ENCODE measurements at regions not wholly inside any gene's neighbourhood (a gene's known extent, or its start where the extent isn't known, plus 50 kb on each side); places are given as distances from the start of the nearest gene placed in this dataset.

DNA sequence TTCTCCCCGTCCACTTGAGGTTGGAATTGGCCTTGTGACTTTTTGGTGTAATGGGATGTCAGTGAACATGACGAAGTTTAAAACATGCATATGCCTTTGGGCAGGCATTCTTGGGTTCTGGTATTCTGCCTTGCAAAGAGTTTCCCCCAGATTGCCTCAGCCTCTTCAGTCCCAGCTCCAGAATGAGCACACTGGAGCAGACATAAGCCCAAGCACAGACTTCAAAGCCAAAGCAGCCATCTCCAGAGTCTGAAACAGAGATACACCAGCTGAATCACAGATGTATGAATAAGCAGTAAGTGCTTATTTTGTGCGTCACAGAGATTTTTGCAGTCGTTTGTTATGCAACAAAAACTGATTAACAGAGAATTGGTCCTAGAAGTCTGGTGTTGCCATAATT lies 546.0 kb downstream of the FRK start:
- ATAC-seq (no peak), FAIRE-seq (no peak), DNase-seq (ENCODE audit: low read depth, low spot score) (no peak)
- no peaks in the 10 kb centered on the region for H3K79me2 ChIP-seq (ENCODE audit: control insufficient read depth, insufficient read depth, low read length)
- ChIA-PET POLR2A (no interaction called here), CTCF (no interaction called here), RAD21 (ENCODE audit: unreplicated experiment) (no interaction called here), SMC1A (ENCODE audit: uncharacterized antibody, unreplicated experiment) (interaction anchor here (1.7 kb wide), 1 partner anchor 9 kb away, joined by 5 read pairs; no protein-coding TSS in a partner anchor)
- no peak overlapping the region for H3K4me3 ChIP-seq
- whole genome bisulfite sequencing (ENCODE audit: insufficient coverage, insufficient replicate concordance, low lambda C conversion rate, missing lambda C conversion rate), result 20% methylated on average over 4 of the region's 4 CpGs
- H3K9ac ChIP-seq (ENCODE audit: control insufficient read depth, insufficient read depth, low read length), result no peak overlapping the region
- H4K20me1 ChIP-seq (ENCODE audit: control insufficient read depth, insufficient read depth), result no peaks in the 10 kb centered on the region
- BruUV-seq (replicated peaks), result no TSS peak
- H3K27me3 ChIP-seq (replicated peaks in 1 of 2; ENCODE audit: control insufficient read depth in 2 of 2, insufficient read depth in 2 of 2, low read length in 1 of 2), result no peaks in the 10 kb centered on the region
- H2AFZ ChIP-seq (ENCODE audit: control insufficient read depth, low read depth, low read length), result no peak overlapping the region
- H3K27ac ChIP-seq (ENCODE audit: control insufficient read depth, insufficient read depth), result no peak overlapping the region
- no peak for TF ChIP-seq TCF3 (IDR thresholded peaks at IDR 0.05; ENCODE audit: borderline replicate concordance, insufficient read depth, low read depth, low read length)
- no peak for TF ChIP-seq IKZF2 (IDR thresholded peaks at IDR 0.05)
- TF ChIP-seq, protein P1, sequence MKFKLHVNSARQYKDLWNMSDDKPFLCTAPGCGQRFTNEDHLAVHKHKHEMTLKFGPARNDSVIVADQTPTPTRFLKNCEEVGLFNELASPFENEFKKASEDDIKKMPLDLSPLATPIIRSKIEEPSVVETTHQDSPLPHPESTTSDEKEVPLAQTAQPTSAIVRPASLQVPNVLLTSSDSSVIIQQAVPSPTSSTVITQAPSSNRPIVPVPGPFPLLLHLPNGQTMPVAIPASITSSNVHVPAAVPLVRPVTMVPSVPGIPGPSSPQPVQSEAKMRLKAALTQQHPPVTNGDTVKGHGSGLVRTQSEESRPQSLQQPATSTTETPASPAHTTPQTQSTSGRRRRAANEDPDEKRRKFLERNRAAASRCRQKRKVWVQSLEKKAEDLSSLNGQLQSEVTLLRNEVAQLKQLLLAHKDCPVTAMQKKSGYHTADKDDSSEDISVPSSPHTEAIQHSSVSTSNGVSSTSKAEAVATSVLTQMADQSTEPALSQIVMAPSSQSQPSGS (IDR thresholded peaks at IDR 0.05; ENCODE audit: low read length), result no peak
- no peak for TF ChIP-seq RBBP5 (conservative IDR thresholded peaks at IDR 0.05)
- TF ChIP-seq SMARCA5 (IDR thresholded peaks at IDR 0.05), result no peak
- no peak for TF ChIP-seq MYC (IDR thresholded peaks at IDR 0.05; ENCODE audit: insufficient read depth, insufficient read length, insufficient replicate concordance, low read length, severe bottlenecking)
- TF ChIP-seq HDAC6 (IDR thresholded peaks at IDR 0.05; ENCODE audit: unreplicated experiment), result no peak
- H3K36me3 ChIP-seq (ENCODE audit: control insufficient read depth in 2 of 2, insufficient read depth in 2 of 2, low read length in 1 of 2), result no peaks in the 10 kb centered on the region
- H3K4me2 ChIP-seq (ENCODE audit: control insufficient read depth, insufficient read depth), result no peak overlapping the region
- intact Hi-C loops (cut with micrococcal nuclease; ENCODE audit: unreplicated experiment) (no loop called here), in situ Hi-C loops (cut with MboI) (no loop called here)
- H3K4me1 ChIP-seq (ENCODE audit: control insufficient read depth, insufficient read depth, low read length), result no peaks in the 10 kb centered on the region
- no peaks in the 10 kb centered on the region for H3K9me3 ChIP-seq (replicated peaks; ENCODE audit: control insufficient read depth, insufficient read depth, low read length)

DNA sequence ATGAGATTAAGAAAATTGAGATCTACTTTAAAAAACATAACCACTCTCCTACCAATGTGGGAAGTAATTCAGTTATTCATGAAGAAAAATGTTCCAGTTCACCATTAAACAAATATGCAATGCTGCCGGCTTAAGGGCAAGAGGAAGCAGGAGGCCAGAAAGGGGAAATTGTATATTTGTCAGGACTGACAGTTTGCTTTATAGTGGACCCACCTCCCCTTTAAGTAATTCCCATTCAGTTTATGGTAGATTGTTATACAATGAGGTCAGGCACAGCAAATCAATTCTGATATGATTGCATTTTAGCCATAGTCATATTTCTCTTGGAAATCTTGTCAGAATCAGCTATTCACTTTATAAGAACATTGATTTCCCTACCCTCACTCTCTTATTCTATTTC lies 547.8 kb downstream of the FRK start:
- Histone ChIP-seq H3K4me1 (ENCODE audit: control insufficient read depth, insufficient read depth, low read length) (no peaks in the 10 kb centered on the region), H3K9ac (ENCODE audit: control insufficient read depth, insufficient read depth, low read length) (no peak overlapping the region), H3K27me3 (replicated peaks in 1 of 2; ENCODE audit: control insufficient read depth in 2 of 2, insufficient read depth in 2 of 2, low read length in 1 of 2) (no peaks in the 10 kb centered on the region), H3K4me3 (no peak overlapping the region), H3K9me3 (replicated peaks; ENCODE audit: control insufficient read depth, insufficient read depth, low read length) (no peaks in the 10 kb centered on the region), H3K4me2 (ENCODE audit: control insufficient read depth, insufficient read depth) (no peak overlapping the region), H3K79me2 (ENCODE audit: control insufficient read depth, insufficient read depth, low read length) (no peaks in the 10 kb centered on the region), H2AFZ (ENCODE audit: control insufficient read depth, low read depth, low read length) (no peak overlapping the region), H3K36me3 (ENCODE audit: control insufficient read depth in 2 of 2, insufficient read depth in 2 of 2, low read length in 1 of 2) (no peaks in the 10 kb centered on the region), H3K27ac (ENCODE audit: control insufficient read depth, insufficient read depth) (no peak overlapping the region), H4K20me1 (ENCODE audit: control insufficient read depth, insufficient read depth) (no peaks in the 10 kb centered on the region)
- WGBS (ENCODE audit: insufficient coverage, insufficient replicate concordance, low lambda C conversion rate, missing lambda C conversion rate), result 0% methylated on average over 1 of the region's 1 CpG
- ATAC-seq (no peak), FAIRE-seq (no peak), DNase-seq (ENCODE audit: low read depth, low spot score) (no peak)
- SMC1A ChIA-PET (ENCODE audit: uncharacterized antibody, unreplicated experiment), result no interaction called here
- intact Hi-C loops (cut with micrococcal nuclease; ENCODE audit: unreplicated experiment), result no loop called here
- CTCF ChIA-PET, result no interaction called here
- RAD21 ChIA-PET (ENCODE audit: unreplicated experiment), result no interaction called here
- POLR2A ChIA-PET, result no interaction called here
- BruUV-seq (replicated peaks), result no TSS peak
- in situ Hi-C loops (cut with MboI), result no loop called here
- TF ChIP-seq, protein P2, sequence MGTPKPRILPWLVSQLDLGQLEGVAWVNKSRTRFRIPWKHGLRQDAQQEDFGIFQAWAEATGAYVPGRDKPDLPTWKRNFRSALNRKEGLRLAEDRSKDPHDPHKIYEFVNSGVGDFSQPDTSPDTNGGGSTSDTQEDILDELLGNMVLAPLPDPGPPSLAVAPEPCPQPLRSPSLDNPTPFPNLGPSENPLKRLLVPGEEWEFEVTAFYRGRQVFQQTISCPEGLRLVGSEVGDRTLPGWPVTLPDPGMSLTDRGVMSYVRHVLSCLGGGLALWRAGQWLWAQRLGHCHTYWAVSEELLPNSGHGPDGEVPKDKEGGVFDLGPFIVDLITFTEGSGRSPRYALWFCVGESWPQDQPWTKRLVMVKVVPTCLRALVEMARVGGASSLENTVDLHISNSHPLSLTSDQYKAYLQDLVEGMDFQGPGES (IDR thresholded peaks at IDR 0.05), result no peak
- no peak for TF ChIP-seq RAD51 (IDR thresholded peaks at IDR 0.05)
- TF ChIP-seq SIN3A (IDR thresholded peaks at IDR 0.05; ENCODE audit: low read depth, low read length), result no peak
- TF ChIP-seq, protein P3, sequence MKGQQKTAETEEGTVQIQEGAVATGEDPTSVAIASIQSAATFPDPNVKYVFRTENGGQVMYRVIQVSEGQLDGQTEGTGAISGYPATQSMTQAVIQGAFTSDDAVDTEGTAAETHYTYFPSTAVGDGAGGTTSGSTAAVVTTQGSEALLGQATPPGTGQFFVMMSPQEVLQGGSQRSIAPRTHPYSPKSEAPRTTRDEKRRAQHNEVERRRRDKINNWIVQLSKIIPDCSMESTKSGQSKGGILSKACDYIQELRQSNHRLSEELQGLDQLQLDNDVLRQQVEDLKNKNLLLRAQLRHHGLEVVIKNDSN (IDR thresholded peaks at IDR 0.05; ENCODE audit: borderline replicate concordance, extremely low read length, insufficient read depth, low read depth, low read length), result no peak
- TF ChIP-seq MYB (IDR thresholded peaks at IDR 0.05; ENCODE audit: borderline replicate concordance, low read depth, low read length), result no peak
- TF ChIP-seq CREM (IDR thresholded peaks at IDR 0.05; ENCODE audit: low read depth), result no peak
- no peak for TF ChIP-seq SUZ12 (IDR thresholded peaks at IDR 0.05; ENCODE audit: unreplicated experiment)
- no peak for TF ChIP-seq PAX5 (IDR thresholded peaks at IDR 0.05; ENCODE audit: borderline replicate concordance, low read depth, low read length)
- TF ChIP-seq ETV6 (conservative IDR thresholded peaks at IDR 0.05 in 1 of 2, IDR thresholded peaks at IDR 0.05 in 1 of 2; ENCODE audit: borderline replicate concordance in 1 of 2, low read depth in 1 of 2), result no peak
- no peak for TF ChIP-seq GABPA (IDR thresholded peaks at IDR 0.05; ENCODE audit: low read depth)
